Heart left ventricle (tissue), 16 donors: ENCODE measurements at regions not wholly inside any gene's neighbourhood (a gene's known extent, or its start where the extent isn't known, plus 50 kb on each side); places are given as distances from the start of the nearest gene placed in this dataset.

ENCODE experiments used
- ATAC-seq, 4 donors: fragments of 200-7000 bp; cut with Tn5 transposase; one replicate each; pipeline ENCODE4 v1.9.1; 2020 to 2022; ENCODE audit warnings: moderate library complexity in 4 of 4, mild to moderate bottlenecking in 3 of 4, moderate number of reproducible peaks in 1 of 4
- DNase-seq, 5 donors: peaks; one replicate each; pipeline ENCODE4 v3.0.0-alpha.2; 2020
- H3K27ac ChIP-seq, 12 donors: fragments of 200-600 bp; sonication (generic) in 4 of 12; one replicate each; pipeline versions ENCODE4 v1.5.0 to v1.8.0; 2016 to 2022; ENCODE audit warnings: mild to moderate bottlenecking in 2 of 12
- H3K27me3 ChIP-seq, 9 donors: fragments of 200-600 bp; sonication (generic) in 2 of 9; one replicate each; pipeline versions ENCODE4 v1.5.1 to v1.8.0; 2016 to 2022; ENCODE audit warnings: mild to moderate bottlenecking in 3 of 9
- H3K36me3 ChIP-seq, 9 donors: fragments of 200-600 bp; sonication (generic) in 2 of 9; one replicate each; pipeline versions ENCODE4 v1.5.0 to v1.8.0; 2018 to 2022; ENCODE audit warnings: mild to moderate bottlenecking in 2 of 9
- H3K4me1 ChIP-seq, 12 donors: fragments of 200-600 bp; sonication (generic) in 4 of 12; one replicate each; pipeline versions ENCODE4 v1.5.0 to v1.8.0; 2016 to 2022; ENCODE audit warnings: mild to moderate bottlenecking in 3 of 12
- H3K4me3 ChIP-seq, 12 donors: fragments of 200-600 bp; sonication (generic) in 4 of 12; one replicate each; pipeline versions ENCODE4 v1.5.0 to v1.8.0; 2017 to 2022; ENCODE audit warnings: mild to moderate bottlenecking in 9 of 12, moderate library complexity in 4 of 12
- H3K9me3 ChIP-seq, 12 donors: fragments of 200-600 bp; sonication (generic) in 4 of 12; one replicate each; pipeline versions ENCODE4 v1.5.0 to v1.8.0; 2016 to 2022; ENCODE audit warnings: mild to moderate bottlenecking in 1 of 12
- POLR2A ChIP-seq, 2 donors: fragments of 450-650 bp; IDR thresholded peaks; one replicate each; pipeline ENCODE4 v1.6.1; 2017; ENCODE audit warnings: antibody characterized with exemption in 2 of 2, mild to moderate bottlenecking in 2 of 2, moderate library complexity in 2 of 2
- WGBS, 4 donors: extraction: QIAGEN DNeasy Blood & Tissue Kit in 2 of 4; methylation state at CpG; one replicate each; pipeline versions ENCODE4 v1.1.5 to v1.1.7; 2013 to 2018; 5-methylcytosine and 5-hydroxymethylcytosine counted together
- intact Hi-C, 10 donors: fragments of 100-400 bp; cut with DNase I; formaldehyde crosslinking; loops; one replicate each; pipeline versions ENCODE4 v1.11.1 to v1.14.2; 2022
- TF ChIP-seq, protein P1 (sequence below), 12 donors: fragments of 200-600 bp; sonication (generic) in 4 of 12; IDR thresholded peaks; one replicate each; pipeline versions ENCODE4 v1.5.0 to v1.8.0; 2018 to 2022; ENCODE audit warnings: antibody characterized with exemption in 12 of 12, mild to moderate bottlenecking in 5 of 12
- donor health status: ischemic (EF 13 %, LVEDD 7.1; RV severe dilation, severe dysfunction).
- donor health status: healthy with polysubstance abuse.
- donor health status: DM: no; HTN: yes; CAD: no.
- donor health status: DM: no; HTN: no; CAD: no.
- donor health status: ischemic (EF 25% LVEDD 6.9; RV normal size, moderate dysfunction).
- donor health status: ischemic (EF 25% LVEDD 5.7; RV mildly dilated, moderate dysfunction).
- donor health status: healthy.
- donor health status: DM: yes; HTN: yes; CAD: no.
- donor health status: ischemic (EF 35%, LVEDD 5.7; RV mildly dilated, moderate dysfunction).
- donor health status: nonischemic (EF 11% LVEDD 7.7; RV severe dilation, severe dysfunction).
- donor health status: DM: yes; HTN: yes; CAD: no.
- donor health status: PGD.
- donor health status: ischemic (EF 29% LVEDD 5.4; RV normal size, mild dysfunction).
- donor health status: nonischemic (EF 23%, LVEDD 6.1; RV moderate dilation, normal function).

DNA sequence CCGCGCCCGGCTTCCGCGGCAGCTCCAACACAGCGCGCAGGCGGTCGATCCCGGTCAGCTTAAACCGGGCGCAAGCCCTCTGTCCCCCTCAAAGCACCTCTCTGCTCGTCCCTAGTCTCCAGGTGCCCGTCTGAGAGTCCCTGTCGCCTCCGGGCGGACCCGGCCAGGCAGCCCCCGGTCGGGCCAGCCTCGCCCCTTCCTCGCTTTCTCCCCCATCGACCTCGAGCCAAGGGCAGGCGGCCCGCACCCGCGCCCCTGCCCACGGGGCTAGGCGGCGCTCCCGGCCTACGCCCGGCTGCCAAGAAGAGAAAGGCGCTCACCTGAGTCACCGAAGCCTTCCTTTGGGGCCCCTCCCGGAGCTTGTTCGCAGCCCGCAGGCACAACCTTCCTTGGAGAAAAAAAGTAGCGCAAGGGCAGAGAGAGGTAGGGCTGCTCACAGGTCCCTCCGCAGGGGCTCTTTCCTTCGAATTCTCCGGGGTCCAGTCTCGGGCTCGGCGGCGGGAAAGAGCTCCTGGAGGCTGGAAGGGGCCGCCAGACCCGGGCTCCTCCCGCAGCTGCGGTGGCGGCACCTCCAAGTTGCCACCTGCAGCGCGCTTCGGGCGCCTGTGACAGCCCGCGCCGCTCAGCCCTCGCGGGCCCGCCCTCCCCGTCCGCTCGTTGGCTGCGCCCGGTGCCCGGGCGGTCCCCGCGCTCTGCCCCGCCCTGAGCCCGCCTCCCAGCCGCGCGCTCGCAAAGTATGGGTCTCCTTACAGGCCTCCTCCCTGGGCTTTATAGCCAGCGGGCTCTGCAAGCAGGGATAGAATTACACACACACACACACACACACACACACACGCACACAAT lies 86.5 kb upstream of the EPB41L3 start:
- WGBS, 4 donors = 0 to 2% (median 1%) methylated on average over 40 to 79 of the region's 79 CpGs
- TF ChIP-seq, protein P1, sequence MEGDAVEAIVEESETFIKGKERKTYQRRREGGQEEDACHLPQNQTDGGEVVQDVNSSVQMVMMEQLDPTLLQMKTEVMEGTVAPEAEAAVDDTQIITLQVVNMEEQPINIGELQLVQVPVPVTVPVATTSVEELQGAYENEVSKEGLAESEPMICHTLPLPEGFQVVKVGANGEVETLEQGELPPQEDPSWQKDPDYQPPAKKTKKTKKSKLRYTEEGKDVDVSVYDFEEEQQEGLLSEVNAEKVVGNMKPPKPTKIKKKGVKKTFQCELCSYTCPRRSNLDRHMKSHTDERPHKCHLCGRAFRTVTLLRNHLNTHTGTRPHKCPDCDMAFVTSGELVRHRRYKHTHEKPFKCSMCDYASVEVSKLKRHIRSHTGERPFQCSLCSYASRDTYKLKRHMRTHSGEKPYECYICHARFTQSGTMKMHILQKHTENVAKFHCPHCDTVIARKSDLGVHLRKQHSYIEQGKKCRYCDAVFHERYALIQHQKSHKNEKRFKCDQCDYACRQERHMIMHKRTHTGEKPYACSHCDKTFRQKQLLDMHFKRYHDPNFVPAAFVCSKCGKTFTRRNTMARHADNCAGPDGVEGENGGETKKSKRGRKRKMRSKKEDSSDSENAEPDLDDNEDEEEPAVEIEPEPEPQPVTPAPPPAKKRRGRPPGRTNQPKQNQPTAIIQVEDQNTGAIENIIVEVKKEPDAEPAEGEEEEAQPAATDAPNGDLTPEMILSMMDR (IDR thresholded peaks at IDR 0.05) = no peak
- TF ChIP-seq POLR2A (IDR thresholded peaks at IDR 0.05) = peak in 1 of 2 donors; percentile 21
- Histone ChIP-seq H3K4me3 (peak overlapping the region; percentile 38 to 73 (median 60)), H3K9me3 (no peaks in the 10 kb centered on the region), H3K36me3 (no peaks in the 10 kb centered on the region), H3K4me1 (peaks cover 4 to 33% (median 12%) of the 10 kb centered on the region in 12 donors), H3K27me3 (peaks cover 4 to 56% (median 17%) of the 10 kb centered on the region in 9 donors), H3K27ac (peak overlapping the region in 7 of 12 donors; percentile 16 to 64 (median 30))
- DNase-seq (peak; percentile 68 to 87 (median 70)), ATAC-seq (peak; percentile 90 to 96 (median 93))
- intact Hi-C loops = no loop called here

GRCh38 chr18:5628512-5629255 lies 84.9 kb upstream of the EPB41L3 start:
- TF ChIP-seq, protein P1 (IDR thresholded peaks at IDR 0.05) = no peak
- no peak for TF ChIP-seq POLR2A (IDR thresholded peaks at IDR 0.05)
- peak; percentile 30 to 75 (median 59) for DNase-seq
- Histone ChIP-seq H3K4me3 (peak overlapping the region; percentile 45 to 73 (median 60)), H3K36me3 (no peaks in the 10 kb centered on the region), H3K27me3 (peaks cover 4 to 56% (median 17%) of the 10 kb centered on the region in 9 donors), H3K4me1 (peaks cover 4 to 33% (median 12%) of the 10 kb centered on the region in 12 donors), H3K9me3 (no peaks in the 10 kb centered on the region), H3K27ac (peak overlapping the region in 9 of 12 donors; percentile 42 to 70 (median 46))
- WGBS, 4 donors = 1% methylated on average over 34 to 90 of the region's 90 CpGs
- intact Hi-C loops = no loop called here
- ATAC-seq = peak in 2 of 4 donors; percentile 36 to 60

DNA sequence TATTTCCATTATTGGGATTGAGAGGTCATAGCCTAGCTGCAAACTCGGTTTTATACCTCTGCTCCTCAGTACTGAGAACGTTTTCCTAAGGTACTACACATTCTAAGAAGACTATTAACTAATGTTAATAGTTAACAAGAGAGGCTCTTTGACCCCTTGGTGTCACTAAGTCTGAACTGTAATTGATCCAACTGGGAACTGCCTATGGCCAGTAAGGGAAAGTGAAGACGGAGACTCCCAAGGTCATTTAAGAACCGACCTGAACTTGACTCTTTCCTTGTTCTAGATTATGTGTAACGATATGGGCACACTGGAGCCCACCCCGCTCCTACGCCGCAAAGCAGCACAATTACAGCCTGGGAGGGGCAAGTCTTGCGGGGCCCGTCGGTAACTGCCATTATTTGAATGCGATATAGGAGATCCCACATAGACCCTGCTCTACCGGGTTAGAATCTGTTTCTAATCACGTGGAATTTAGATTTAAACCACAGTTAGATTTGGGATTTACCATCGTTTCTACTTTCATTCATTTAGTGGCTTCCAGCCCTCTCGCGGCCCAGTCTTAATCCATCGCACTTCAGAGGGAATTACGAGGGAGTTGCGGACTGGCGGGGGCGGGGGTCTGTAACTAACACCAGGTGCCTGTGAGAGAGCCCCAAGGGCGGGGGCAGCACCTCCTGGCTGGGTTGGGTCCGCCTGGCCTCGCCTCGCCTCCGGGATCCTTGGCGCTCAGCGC lies 84.1 kb upstream of the EPB41L3 start:
- no peak for ATAC-seq
- Histone ChIP-seq H3K4me3 (peak overlapping the region; percentile 45 to 73 (median 60)), H3K27me3 (peaks cover 4 to 56% (median 17%) of the 10 kb centered on the region in 9 donors), H3K4me1 (peaks cover 4 to 33% (median 12%) of the 10 kb centered on the region in 12 donors), H3K36me3 (no peaks in the 10 kb centered on the region), H3K9me3 (no peaks in the 10 kb centered on the region), H3K27ac (peak overlapping the region in 6 of 12 donors; percentile 42 to 70 (median 52))
- TF ChIP-seq, protein P1 (IDR thresholded peaks at IDR 0.05) = no peak
- TF ChIP-seq POLR2A (IDR thresholded peaks at IDR 0.05) = no peak
- intact Hi-C loops = no loop called here
- 16 to 28% (median 19%) methylated on average over 25 to 29 of the region's 29 CpGs for WGBS, 4 donors
- DNase-seq = peak in 1 of 5 donors; percentile 64
